Kidney (tissue), 13 donors: ENCODE measurements at regions not wholly inside any gene's neighbourhood (a gene's known extent, or its start where the extent isn't known, plus 50 kb on each side); places are given as distances from the start of the nearest gene placed in this dataset.

Source experiments
- DNase-seq, 5 donors: peaks; one replicate each; pipeline ENCODE4 v3.0.0-alpha.2; 2013 to 2020
- FAIRE-seq: peaks from 2 replicates; lab custom pipeline; 2012; peaks lifted over from hg19 to GRCh38; lab: Jason Lieb, UNC
- H3K27ac ChIP-seq, 2 donors: one replicate each; pipeline ENCODE4 v1.7.0; 2013; ENCODE audit warnings: low read depth in 2 of 2, low read length in 2 of 2, inconsistent platforms in 1 of 2
- H3K27me3 ChIP-seq: one replicate; pipeline ENCODE4 v1.7.1; 2013; ENCODE audit warnings: low read length, inconsistent platforms; ENCODE audit not compliant: control insufficient read depth, insufficient read depth
- H3K36me3 ChIP-seq, 3 donors: one replicate each; pipeline versions ENCODE4 v1.7.0 to v1.7.1; 2013; ENCODE audit warnings: low read length in 3 of 3, control low read depth in 1 of 3, inconsistent platforms in 1 of 3; ENCODE audit not compliant: insufficient read depth in 3 of 3, control insufficient read depth in 2 of 3
- H3K4me1 ChIP-seq, 3 donors: one replicate each; pipeline versions ENCODE4 v1.7.0 to v1.7.1; 2013; ENCODE audit warnings: low read length in 3 of 3, inconsistent platforms in 1 of 3, low read depth in 1 of 3; ENCODE audit not compliant: control insufficient read depth in 2 of 3, insufficient read depth in 2 of 3
- H3K4me3 ChIP-seq, 3 donors: one replicate each; pipeline versions ENCODE4 v1.7.0 to v1.8.1; 2013; ENCODE audit warnings: low read length in 3 of 3, control low read depth in 1 of 3, inconsistent platforms in 1 of 3
- H3K9ac ChIP-seq, 3 donors: one replicate each; pipeline versions ENCODE4 v1.7.0 to v1.7.1; 2013; ENCODE audit warnings: low read length in 3 of 3, control low read depth in 1 of 3, inconsistent platforms in 1 of 3
- H3K9me3 ChIP-seq, 3 donors: one replicate each; pipeline versions ENCODE4 v1.7.0 to v1.7.1; 2013; ENCODE audit warnings: low read length in 3 of 3, control low read depth in 1 of 3, inconsistent platforms in 1 of 3; ENCODE audit not compliant: control insufficient read depth in 2 of 3, insufficient read depth in 1 of 3
- CTCF ChIP-seq: IDR thresholded peaks from 3 replicates; pipeline ENCODE4 v1.5.1; 2012; ENCODE audit warnings: mild to moderate bottlenecking, moderate library complexity, borderline replicate concordance; ENCODE audit not compliant: insufficient read depth; ENCODE audit errors: extremely low read depth
- intact Hi-C: fragments of 100-400 bp; cut with DNase I; formaldehyde crosslinking; loops from one replicate; pipeline ENCODE4 v1.11.1; 2022
- donor health status: control.
- donor health status: control.
- donor health status: control.
- donor health status: control.
- donor health status: control.
- donor health status: DM: yes; HTN: yes; CAD: no.
- donor health status: Normal renal cell carcinoma (clear cell type).

GRCh38 chr18:73597832-73598615 lies 549.6 kb downstream of the FBXO15 start:
- no peak for TF ChIP-seq CTCF
- FAIRE-seq (no peak), DNase-seq (no peak)
- intact Hi-C loops, result no loop called here
- H3K9me3 ChIP-seq, result no peaks in the 10 kb centered on the region
- H3K4me3 ChIP-seq, result no peak overlapping the region
- no peak overlapping the region for H3K27ac ChIP-seq
- no peak overlapping the region for H3K9ac ChIP-seq
- no peaks in the 10 kb centered on the region for H3K4me1 ChIP-seq
- H3K27me3 ChIP-seq, result no peaks in the 10 kb centered on the region
- no peaks in the 10 kb centered on the region for H3K36me3 ChIP-seq

GRCh38 chr18:73594749-73595148 lies 552.9 kb downstream of the FBXO15 start:
- no peak for DNase-seq
- H3K4me1 ChIP-seq, result no peaks in the 10 kb centered on the region
- no peak overlapping the region for H3K27ac ChIP-seq
- no peak overlapping the region for H3K9ac ChIP-seq
- H3K9me3 ChIP-seq, result no peaks in the 10 kb centered on the region
- FAIRE-seq, result no peak
- no peaks in the 10 kb centered on the region for H3K36me3 ChIP-seq
- intact Hi-C loops, result no loop called here
- no peaks in the 10 kb centered on the region for H3K27me3 ChIP-seq
- no peak for TF ChIP-seq CTCF
- H3K4me3 ChIP-seq, result no peak overlapping the region

- DNase-seq (no peak), FAIRE-seq (no peak)
- Histone ChIP-seq H3K27ac (no peak overlapping the region), H3K4me1 (no peaks in the 10 kb centered on the region), H3K9me3 (no peaks in the 10 kb centered on the region), H3K27me3 (no peaks in the 10 kb centered on the region), H3K36me3 (no peaks in the 10 kb centered on the region), H3K4me3 (no peak overlapping the region), H3K9ac (no peak overlapping the region)
- intact Hi-C loops, result no loop called here
- no peak for TF ChIP-seq CTCF
These were observed 554.4 kb downstream of the FBXO15 start for GRCh38 chr18:73593207-73593606.
